Mucosa of gallbladder (tissue), 1 donor: ENCODE measurements at regions not wholly inside any gene's neighbourhood (a gene's known extent, or its start where the extent isn't known, plus 50 kb on each side); places are given as distances from the start of the nearest gene placed in this dataset.
"Not testable (repeated sequence)": the region's sequence is repeated elsewhere in the genome, so short reads cannot be mapped to it uniquely, and the experiment has no call there.

ENCODE experiments used
- DNase-seq: peaks from one replicate; pipeline ENCODE4 v3.0.0-alpha.2; 2020; ENCODE audit warnings: low spot score
- donor health status: DM: no; HTN: no; CAD: no.

- DNase-seq = no peak
These were observed 67.0 kb upstream of the SMAD6 start for GRCh38 chr15:66635006-66635405.

- DNase-seq = no peak
These were observed 66.2 kb upstream of the SMAD6 start for GRCh38 chr15:66635817-66636216.

- DNase-seq = not testable (repeated sequence)
These were observed 65.0 kb upstream of the SMAD6 start for GRCh38 chr15:66637044-66637443.

- no peak for DNase-seq
These were observed 63.7 kb upstream of the SMAD6 start for GRCh38 chr15:66638377-66638776.

- no peak for DNase-seq
These were observed 60.3 kb upstream of the SMAD6 start for GRCh38 chr15:66641485-66642315.

- DNase-seq = no peak
These were observed 59.5 kb upstream of the SMAD6 start for GRCh38 chr15:66642514-66642913.

GRCh38 chr15:66643033-66643432 is 59.0 kb upstream of the SMAD6 start:
- DNase-seq = no peak

GRCh38 chr15:66644000-66644787 is 57.8 kb upstream of the SMAD6 start:
- no peak for DNase-seq

- DNase-seq = no peak
These were observed 57.2 kb upstream of the SMAD6 start for GRCh38 chr15:66644869-66645268.

GRCh38 chr15:66646308-66646707 is 55.7 kb upstream of the SMAD6 start:
- DNase-seq = no peak

- no peak for DNase-seq
These were observed 55.2 kb upstream of the SMAD6 start for GRCh38 chr15:66646799-66647198.

- peak; percentile 26 for DNase-seq
These were observed 54.7 kb upstream of the SMAD6 start for GRCh38 chr15:66647358-66647757.

- no peak for DNase-seq
These were observed 53.4 kb upstream of the SMAD6 start for GRCh38 chr15:66648588-66648987.

GRCh38 chr15:66649235-66649984 is 52.6 kb upstream of the SMAD6 start:
- no peak for DNase-seq

- peak; percentile 31 for DNase-seq
These were observed 51.6 kb upstream of the SMAD6 start for GRCh38 chr15:66650433-66650832.

- DNase-seq = no peak
These were observed 50.8 kb upstream of the SMAD6 start for GRCh38 chr15:66651198-66651597.

GRCh38 chr15:66651913-66652642 is 50.0 kb upstream of the SMAD6 start:
- DNase-seq = no peak
